PFSK-1 (cell line): ENCODE measurements at regions not wholly inside any gene's neighbourhood (a gene's known extent, or its start where the extent isn't known, plus 50 kb on each side); places are given as distances from the start of the nearest gene placed in this dataset.

ENCODE experiments used
- FOXP2 ChIP-seq: optimal IDR thresholded peaks from 2 replicates; pipeline ENCODE3; 2011; ENCODE audit warnings: borderline replicate concordance, control low read depth, inconsistent platforms; ENCODE audit not compliant: insufficient read depth; ENCODE audit errors: extremely low read length, extremely low read depth
- POLR2AphosphoS5 ChIP-seq: IDR thresholded peaks from 2 replicates; pipeline ENCODE4 v1.6.1; 2012; ENCODE audit warnings: low read depth, mild to moderate bottlenecking, control low read depth, low read length, moderate library complexity
- REST ChIP-seq, 2 experiments: IDR thresholded peaks; 2 replicates each; pipeline versions ENCODE4 v1.6.1 to v1.8.0; 2011 to 2012; ENCODE audit warnings: low read depth in 2 of 2, low read length in 2 of 2, control low read depth in 1 of 2, inconsistent platforms in 1 of 2, mild to moderate bottlenecking in 1 of 2, moderate library complexity in 1 of 2; ENCODE audit not compliant: insufficient read depth in 1 of 2
- SIN3A ChIP-seq: IDR thresholded peaks from 2 replicates; pipeline ENCODE4 v1.6.1; 2012; ENCODE audit warnings: mild to moderate bottlenecking, low read length, moderate library complexity, borderline replicate concordance; ENCODE audit not compliant: insufficient read depth
- TAF1 ChIP-seq: IDR thresholded peaks from 2 replicates; pipeline ENCODE4 v1.6.1; 2012; ENCODE audit warnings: low read length, control low read depth, borderline replicate concordance; ENCODE audit not compliant: insufficient read depth

- TF ChIP-seq FOXP2, result no peak
- no peak for TF ChIP-seq POLR2AphosphoS5
- TF ChIP-seq SIN3A, result no peak
Observed at GRCh38 chr7:41125343-41125742, 577.5 kb downstream of the INHBA start.

GRCh38 chr7:41122256-41122987 is 580.5 kb downstream of the INHBA start:
- no peak for TF ChIP-seq POLR2AphosphoS5
- TF ChIP-seq REST (IDR thresholded peaks at IDR 0.05; ENCODE audit: insufficient read depth in 1 of 2, low read depth in 2 of 2, low read length in 2 of 2), result no peak
- TF ChIP-seq SIN3A, result no peak
- TF ChIP-seq FOXP2, result no peak
- no peak for TF ChIP-seq TAF1

GRCh38 chr7:41121228-41121627 is 581.7 kb downstream of the INHBA start:
- no peak for TF ChIP-seq SIN3A
- TF ChIP-seq REST (IDR thresholded peaks at IDR 0.05; ENCODE audit: insufficient read depth in 1 of 2, low read depth in 2 of 2, low read length in 2 of 2), result no peak
- no peak for TF ChIP-seq FOXP2
- TF ChIP-seq POLR2AphosphoS5, result no peak
- no peak for TF ChIP-seq TAF1

GRCh38 chr7:41118486-41118885 is 584.4 kb downstream of the INHBA start:
- TF ChIP-seq POLR2AphosphoS5 (no peak), REST (IDR thresholded peaks at IDR 0.05; ENCODE audit: insufficient read depth in 1 of 2, low read depth in 2 of 2, low read length in 2 of 2) (no peak), FOXP2 (no peak)

GRCh38 chr7:41117431-41117830 is 585.5 kb downstream of the INHBA start:
- no peak for TF ChIP-seq TAF1
- TF ChIP-seq POLR2AphosphoS5, result no peak
- no peak for TF ChIP-seq SIN3A
- TF ChIP-seq FOXP2, result no peak
- no peak for TF ChIP-seq REST (IDR thresholded peaks at IDR 0.05; ENCODE audit: insufficient read depth in 1 of 2, low read depth in 2 of 2, low read length in 2 of 2)
